GM19455 (cell line): ENCODE measurements at regions not wholly inside any gene's neighbourhood (a gene's known extent, or its start where the extent isn't known, plus 50 kb on each side); places are given as distances from the start of the nearest gene placed in this dataset.

ENCODE experiments used
- ATAC-seq: cut with Tn5 transposase; IDR thresholded peaks from one replicate; pipeline ENCODE4 v1.9.1; 2021; ENCODE audit not compliant: unreplicated experiment

DNA sequence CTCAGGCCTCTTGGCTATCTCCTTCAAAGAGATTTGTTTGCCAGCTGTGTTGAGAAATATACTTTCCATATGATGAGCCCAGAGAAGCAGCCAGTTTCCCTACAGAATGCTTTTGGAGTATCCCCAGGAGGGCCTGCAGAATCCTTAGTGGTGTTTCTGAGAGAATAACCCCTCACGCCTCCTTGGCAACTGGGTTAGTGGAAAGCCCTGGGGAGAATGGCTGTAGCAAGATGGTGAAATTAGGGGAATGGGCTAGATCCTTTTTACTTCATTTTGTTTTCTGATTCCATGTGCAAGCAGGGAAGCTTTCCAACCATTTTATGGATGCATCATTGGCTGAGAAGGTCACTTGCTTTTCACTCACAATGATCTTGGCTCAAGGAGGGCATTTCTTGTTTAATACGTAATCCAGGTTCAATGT lies 364.6 kb downstream of the DMRT2 start:
- ATAC-seq = no peak

DNA sequence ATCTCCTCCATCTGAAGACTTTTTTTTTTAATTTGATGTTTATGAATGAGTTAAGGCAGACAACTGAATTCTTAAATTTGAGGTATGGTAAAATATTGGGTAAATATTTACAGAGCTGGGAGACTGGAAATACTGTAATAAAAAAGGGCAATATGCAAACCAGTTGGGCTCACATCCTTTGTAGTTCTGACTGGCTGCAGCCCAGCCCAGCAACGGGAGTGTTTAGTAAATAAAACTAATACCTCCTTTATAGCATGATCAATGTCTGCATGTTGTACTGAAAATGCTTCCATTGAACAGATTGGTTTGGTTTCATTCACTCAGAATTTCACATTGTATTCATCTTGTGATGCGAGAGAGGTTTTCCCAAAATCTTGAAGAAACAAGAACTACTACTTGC lies 365.0 kb downstream of the DMRT2 start:
- ATAC-seq = no peak

DNA sequence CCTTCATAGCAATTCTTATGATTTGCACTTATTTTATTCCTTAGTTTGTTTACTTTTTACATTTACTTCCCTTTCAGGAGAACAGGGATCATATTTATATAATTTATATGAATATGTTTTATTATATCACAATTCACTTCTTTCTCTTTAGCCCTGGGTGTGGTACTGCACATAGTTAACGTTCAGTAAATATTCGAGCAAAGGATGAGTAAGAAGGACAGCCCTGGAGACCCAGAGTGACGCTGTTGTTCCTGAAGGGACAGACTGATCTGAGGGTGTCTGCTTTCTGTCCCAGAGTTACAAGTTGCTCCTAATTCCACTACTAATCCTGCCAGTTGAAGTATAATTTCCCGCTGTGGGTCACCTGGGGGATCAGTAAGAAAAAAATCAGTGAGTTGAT lies 366.1 kb downstream of the DMRT2 start:
- ATAC-seq = no peak

DNA sequence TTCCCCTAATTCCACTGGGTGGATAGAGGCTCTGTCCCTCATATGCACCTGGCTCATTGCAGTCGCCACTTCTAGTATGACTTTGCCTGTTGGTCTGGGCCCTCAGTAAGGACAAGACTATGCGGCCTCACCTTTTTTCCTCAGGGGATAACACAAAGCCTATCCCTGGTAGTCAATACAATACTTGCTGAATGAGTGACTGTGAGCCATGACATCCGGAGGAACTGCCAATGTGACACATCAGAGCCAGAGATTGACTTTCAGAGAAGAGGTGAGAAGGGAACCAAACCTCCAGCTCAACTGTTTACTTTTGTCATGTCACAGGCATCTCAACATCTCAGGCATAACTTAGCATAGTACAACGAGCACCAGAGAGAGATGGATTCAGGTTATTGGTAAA lies 371.3 kb downstream of the DMRT2 start:
- no peak for ATAC-seq

DNA sequence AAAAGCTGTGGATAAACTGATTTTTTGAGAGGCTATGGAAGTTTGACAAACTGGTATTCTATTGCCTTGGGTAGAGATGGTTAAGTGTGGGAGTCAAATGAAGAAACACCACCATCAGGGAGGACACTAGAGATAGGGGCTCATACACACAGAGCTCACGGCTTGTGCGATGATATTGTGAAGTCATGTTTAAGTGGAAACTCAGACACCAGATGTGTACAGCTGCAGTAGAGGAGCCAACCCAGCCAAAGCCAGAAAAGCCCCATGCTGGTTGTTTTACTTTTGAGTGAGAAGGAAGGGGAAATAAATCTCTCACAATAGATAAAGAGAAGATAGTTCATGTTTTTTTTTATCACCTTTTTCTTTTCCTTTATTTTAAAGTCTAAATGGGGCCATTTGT lies 377.7 kb downstream of the DMRT2 start:
- no peak for ATAC-seq

DNA sequence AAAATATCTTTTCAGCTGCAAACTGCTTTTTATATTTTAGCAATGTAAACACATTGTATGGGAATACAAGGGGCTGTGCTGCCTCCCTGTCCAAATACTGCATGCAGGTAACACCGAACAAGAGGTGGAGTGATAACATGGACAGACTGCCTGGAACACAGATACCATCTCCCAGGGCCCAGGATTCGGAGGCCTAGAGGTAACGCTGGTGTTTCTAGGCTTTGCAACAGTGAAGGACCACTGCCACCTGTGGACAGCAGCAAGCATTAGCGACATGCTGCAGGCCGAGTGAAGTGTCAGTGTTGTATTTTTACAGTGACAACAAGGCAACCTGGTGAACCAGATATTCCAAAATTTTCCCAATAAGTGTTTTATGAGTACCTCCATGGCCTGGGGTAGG lies 379.1 kb downstream of the DMRT2 start:
- no peak for ATAC-seq

DNA sequence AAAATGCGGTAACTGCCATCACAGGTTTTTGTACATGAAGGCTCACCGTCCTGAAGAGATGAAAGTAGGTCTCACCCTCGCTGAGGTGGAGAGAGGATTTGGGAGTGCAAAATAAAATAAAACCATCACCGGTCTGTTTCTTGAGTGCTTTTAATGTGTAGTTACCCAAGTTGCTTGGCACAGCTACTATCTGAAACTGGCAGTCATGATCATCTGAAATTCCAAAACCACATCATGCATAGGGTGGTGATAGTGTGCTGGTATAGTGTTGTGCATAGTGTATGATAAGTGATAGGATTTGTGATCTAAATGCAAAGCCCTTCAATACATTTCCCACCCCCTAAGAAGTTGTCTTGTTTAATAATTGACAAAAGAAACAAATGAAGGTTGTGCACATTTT lies 381.3 kb downstream of the DMRT2 start:
- no peak for ATAC-seq

DNA sequence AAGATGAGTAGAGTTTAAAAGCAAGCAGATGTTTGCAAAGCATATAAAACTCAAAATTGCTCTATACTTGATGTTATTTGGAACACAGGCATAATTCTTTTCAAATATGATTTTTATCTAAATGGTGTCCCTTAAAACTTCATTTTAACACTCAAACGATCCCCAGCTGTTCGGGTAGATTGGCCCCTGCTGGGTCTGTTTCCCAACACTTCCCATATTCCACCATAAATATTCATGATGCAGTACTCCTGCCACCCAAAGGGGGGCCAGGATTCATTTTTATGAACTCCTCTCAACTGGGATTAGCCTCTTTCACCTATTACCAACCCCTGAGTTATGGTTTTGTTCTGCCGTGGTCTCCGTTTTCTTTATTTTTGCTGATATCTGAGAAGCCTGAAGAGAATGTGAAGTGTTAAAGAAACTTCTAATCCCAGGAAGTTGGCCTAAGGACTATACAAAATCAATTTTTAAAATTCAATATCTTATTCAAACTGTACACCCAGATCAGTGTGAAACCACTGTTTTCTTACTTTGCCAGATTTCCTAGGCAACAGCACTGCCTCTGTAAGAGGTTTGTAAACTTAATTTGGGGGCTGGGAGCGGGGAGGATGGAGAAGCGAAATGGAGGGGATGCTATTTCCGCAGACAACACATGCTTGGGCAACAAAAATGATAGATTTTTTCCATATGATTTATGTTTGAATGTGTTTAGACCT lies 384.1 kb downstream of the DMRT2 start:
- no peak for ATAC-seq

DNA sequence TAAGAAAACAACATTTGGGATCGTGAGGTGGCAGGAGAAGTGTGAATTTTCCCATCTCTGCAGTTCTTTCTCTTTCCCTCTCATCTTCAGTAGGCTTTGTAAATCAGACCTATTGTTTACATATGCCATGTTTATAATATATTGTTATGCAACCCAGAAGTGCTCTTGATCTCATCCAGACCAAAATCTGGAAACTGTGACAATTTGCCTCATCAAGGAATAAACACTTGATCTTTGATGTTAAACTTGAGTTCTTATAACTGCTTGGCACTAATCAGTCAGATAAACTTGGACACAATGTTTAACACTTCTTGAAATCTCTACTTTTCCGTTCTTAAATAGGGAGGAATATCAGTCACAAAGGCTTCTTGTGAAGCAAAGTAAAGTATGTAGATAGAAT lies 384.7 kb downstream of the DMRT2 start:
- ATAC-seq = no peak

DNA sequence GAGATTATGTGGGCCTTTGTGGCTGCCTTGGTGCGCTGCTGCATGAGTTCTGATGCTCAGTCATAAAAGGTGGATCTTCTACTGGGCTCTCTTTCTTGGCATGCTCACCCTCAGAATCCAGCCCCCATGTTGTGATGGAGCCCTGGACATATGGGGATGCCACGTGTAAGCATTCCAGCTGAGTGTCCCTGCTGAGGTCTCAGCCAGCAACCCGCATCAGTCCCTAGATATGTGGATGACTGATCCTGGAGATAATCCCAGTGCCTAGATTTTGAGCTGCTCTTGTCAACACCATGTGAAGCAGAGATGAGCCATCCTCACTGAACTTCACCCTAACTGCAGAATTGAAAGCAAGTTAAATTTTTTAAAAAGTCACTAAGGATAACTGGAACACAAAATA lies 390.1 kb downstream of the DMRT2 start:
- no peak for ATAC-seq

DNA sequence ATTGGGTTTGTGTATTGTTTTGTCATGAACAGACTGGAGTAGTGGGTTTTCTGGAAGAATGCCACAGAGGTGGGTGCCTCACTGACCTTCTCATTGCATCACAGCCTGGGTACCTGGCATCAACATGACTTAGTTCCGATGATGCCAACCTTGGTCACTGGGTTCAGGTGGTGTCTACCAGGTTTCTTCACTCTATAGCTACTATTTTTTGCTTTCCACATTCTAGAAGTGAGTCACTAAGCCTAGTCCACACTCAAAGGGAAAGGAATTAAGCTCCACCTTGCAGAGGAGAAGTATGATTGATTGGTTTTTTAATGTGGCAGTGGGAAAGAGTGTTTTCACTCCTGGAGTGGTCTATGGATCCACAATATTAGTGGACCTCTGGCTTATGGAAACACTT lies 391.9 kb downstream of the DMRT2 start:
- ATAC-seq = no peak

DNA sequence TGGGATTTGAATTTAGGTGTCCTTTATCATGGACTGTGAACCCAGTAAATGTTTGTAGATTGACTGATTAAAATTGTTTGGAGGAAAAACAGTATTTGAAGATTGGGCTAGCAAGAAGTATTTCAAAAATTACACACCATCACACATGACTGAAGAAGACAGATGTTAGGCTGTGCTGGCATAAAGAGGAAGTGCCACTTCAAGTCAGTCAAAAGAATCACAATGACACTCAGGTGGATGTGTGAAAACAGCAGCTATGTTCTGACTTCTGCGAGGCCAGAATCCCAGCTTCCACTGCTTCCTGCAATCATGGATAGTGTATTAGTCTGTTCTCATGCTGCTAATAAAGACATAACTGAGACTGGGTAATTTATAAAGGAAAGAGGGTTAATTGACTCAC lies 393.3 kb downstream of the DMRT2 start:
- no peak for ATAC-seq

DNA sequence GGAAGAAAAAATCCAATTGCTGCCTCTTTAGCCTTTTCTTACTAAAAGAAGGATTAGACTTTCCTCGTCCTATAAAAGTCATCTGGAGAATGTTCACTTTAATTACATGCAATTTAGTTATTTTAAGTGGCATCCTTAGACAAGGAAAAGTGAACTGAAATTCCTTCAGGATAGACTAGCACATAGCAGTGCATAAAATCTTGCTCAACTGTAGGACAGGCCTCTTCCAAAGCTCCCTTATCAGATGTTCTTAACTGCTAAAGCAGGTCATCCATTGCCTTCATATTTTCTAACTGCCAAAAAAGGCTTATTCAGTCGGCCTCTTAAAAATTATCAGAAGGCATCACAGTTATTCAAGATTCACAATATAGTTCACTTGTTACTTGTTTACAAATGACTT lies 396.5 kb downstream of the DMRT2 start:
- no peak for ATAC-seq

DNA sequence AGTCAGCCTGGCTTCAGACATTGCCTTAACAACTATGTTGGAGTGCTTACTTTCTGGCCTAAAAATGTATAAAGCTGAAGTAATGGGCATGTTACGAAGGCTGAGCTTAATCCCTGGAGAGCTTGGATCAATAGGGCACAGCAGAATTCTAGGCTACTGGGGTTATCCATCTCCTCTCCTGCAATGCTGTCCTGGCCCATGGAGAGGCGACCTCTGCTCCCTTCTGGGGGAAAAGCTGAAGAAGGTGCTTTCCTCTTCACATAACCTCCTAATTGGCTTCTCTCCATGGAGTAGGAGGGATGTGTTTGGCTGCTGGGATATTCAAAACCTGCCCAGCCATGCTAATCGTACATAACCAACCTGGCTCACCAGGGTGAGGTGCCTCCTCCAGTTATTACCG lies 403.5 kb downstream of the DMRT2 start:
- no peak for ATAC-seq

DNA sequence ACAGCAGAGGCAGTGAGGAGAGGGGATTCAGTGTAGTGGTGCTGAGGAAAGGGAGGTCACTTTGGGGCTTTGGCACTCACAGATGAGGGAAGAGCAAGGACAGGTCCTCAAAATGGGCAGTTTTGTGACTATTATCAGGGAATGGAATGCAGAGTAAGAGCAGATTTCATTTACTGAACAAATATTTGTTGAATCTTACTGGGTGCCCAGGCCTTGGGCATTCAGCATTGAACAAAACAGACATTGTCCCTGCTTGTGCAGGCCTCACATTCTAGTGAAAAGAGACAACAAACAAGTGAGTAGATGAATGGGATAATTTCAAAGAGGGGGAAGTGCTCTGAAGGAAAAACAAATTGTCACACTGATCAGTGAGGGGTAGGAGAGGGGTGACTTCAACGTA lies 404.1 kb downstream of the DMRT2 start:
- no peak for ATAC-seq

DNA sequence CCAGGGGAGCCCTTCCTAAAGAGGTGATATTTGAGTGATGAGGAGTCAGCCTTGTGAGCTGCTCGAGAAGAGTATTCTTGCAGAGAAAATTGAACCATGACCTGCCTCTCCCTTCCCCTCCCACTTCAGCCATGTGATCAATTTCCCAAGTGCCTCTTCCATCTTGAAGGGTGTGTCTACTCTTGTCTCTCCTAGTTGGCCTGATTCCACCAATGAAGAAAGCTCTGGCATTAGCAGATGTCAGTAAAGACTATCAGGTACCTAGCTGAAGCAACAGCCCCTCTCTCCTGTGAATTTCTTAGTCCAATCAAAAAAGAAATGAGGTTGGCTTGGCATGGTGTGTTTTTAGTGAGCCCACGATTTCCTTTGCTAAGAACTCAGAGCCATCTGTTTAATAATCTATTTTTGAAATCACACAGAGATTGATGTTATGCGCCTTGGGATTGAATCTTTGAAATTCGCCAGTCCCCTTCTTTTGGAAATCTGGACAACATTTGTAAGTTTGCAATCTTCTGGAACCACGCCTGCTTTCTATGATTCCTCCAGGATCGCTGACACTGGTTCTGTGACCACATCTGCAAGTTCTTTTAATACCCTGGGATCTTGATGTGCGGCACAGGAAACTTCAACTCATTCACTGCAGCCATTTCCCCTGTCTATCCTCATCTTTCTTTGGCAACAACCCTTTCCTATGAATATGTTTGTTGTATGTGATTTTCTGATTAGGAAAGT lies 404.6 kb downstream of the DMRT2 start:
- no peak for ATAC-seq

DNA sequence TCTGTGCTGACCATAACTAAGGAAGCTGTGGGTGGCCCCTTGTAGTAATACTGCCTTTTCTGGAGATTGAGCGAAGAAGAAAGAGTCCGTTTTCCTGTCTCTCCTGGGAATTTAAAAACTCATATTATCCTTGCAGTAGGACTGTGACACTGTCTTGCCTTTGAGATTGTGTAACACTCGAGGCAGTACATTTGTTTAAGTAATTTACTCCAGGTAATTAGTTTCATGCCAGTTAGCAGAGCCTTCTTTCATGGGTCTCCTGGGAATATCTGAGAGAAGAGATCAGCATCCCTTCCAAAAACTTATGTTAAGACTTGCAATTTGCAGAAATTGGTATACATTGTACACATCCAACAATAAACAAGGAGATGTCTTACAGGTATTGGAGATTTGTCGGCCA lies 405.6 kb downstream of the DMRT2 start:
- ATAC-seq = no peak

DNA sequence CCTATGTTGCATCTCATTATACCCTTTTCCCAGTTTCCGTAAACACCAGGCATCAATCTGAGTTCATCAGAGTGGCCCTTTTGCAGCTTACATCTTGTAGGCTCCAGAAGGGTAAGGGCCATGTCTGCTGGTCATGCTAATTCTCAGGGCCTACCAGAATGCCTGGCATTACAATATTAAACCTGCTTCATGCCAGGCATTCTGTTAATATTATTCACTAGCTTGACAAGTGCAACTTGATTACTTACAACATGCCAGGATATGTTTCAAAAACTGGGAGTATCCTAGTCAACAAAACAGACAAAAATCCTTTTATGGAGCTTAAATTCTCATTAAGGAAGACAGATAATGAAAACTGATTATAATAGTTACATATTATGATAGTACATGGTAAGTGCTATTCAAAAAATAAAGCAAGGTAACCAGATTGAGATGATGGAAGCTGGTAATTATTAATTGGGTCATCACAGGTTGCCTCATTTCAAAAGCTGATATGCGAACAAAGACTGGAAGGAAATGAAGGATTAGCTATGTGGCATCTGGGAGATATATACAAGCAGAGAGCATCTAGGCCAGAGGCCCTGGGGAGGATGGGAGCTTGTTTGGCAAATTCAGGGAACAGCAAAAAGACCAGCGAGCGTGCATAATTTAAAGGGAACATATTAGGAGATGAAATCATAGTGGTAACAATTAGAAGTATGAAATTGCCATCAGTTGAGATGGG lies 406.3 kb downstream of the DMRT2 start:
- ATAC-seq = no peak

DNA sequence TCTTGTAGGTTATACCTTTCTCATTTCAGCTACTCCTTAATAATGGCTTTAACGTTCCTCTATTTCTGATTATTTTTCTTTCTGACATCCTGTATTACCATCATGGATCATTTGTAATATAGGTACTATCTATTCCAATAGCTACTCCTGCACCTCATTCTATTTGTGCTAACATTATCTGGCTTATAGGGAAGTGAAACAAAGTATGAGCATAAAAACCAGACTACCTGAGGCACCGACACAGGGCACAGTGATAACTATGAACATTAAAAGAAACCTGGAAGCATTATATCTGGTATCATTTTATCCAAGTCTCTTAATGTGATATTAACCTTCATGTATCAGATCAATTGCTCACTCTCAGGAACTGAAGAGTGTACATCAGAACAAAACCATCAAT lies 407.3 kb downstream of the DMRT2 start:
- ATAC-seq = no peak

DNA sequence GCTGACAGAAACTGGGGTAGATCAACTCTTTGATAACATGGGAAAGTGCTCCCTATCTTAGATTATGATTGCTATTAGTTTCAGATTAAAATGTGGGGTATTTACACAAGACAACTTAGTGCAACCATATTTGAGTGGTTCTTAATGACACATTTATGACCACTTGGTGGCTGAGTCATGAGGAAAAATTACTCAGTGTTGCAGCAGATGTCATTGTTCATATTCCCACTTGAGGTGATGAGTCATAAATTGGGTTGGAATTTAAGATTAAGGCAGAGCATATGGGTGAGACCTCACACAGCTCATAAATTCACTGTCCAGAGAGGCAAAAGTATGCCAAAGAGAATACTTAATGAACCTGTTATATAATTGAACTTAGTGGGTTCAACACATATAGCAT lies 408.3 kb downstream of the DMRT2 start:
- no peak for ATAC-seq

DNA sequence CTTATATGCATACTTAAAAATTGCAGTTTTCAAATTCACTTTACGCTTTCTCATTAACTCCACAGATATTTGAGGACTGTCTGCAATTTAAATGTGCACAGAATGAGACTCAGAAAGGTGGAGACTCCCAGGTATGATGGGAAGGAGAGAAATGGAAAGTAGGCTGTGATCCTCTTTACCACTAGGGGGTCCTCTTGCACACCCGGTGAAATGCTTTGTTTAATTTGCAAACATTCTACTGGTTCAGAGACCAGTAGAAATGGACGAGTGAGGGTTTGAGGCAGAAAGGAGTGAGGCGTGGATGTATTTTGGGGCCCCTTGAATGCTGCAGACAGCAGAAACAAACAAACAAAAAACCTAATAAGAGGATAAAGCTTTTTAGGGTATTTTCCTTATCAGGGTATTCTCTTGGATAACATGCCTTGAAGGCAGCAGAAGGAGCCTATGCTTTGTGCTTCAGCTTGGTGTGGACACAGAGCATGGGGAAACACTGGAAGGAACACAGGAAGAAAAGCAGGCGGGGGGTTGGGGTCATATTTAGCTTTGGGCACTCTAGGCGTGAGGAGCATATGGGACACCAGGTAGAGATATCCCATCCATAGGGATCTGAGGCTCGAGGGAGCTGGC lies 410.1 kb downstream of the DMRT2 start:
- ATAC-seq = no peak

DNA sequence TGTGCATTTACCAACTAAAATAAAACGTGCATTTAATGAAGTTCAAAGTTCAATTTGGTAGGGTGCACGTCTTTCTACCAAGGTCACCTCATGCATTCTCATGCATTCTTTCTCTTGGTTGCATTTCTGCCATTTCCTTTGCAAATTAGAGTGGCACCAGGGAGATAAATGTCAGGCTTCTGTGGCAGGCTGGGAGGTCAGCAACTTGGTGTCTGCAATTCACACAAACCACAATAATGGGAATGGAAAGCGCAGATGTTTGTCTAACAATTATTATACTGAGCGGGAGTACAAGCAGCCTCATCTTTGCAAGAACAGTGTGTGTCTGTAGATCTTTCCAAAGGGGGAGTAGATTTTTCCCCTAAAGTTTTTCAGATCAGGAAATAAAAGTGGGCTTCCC lies 411.7 kb downstream of the DMRT2 start:
- ATAC-seq = no peak
